ENCODE measurements at regions not wholly inside any gene's neighbourhood (a gene's known extent, or its start where the extent isn't known, plus 50 kb on each side); places are given as distances from the start of the nearest gene placed in this dataset.

GRCh38 chr2:122077771-122078170 lies 322.3 kb downstream of the TSN start:
- Histone ChIP-seq H3K4me2 (ENCODE audit: unreplicated experiment) (no peak overlapping the region), H2AFZ (no peak overlapping the region), H3K4me3 (no peak overlapping the region), H3K27me3 (replicated peaks; ENCODE audit: insufficient read depth) (no peaks in the 10 kb centered on the region), H3K79me2 (ENCODE audit: insufficient read depth) (no peaks in the 10 kb centered on the region), H3K9me2 (ENCODE audit: insufficient read depth) (no peaks in the 10 kb centered on the region), H3K9me3 (ENCODE audit: low read depth) (no peaks in the 10 kb centered on the region), H3F3A (ENCODE audit: insufficient read depth) (no peaks in the 10 kb centered on the region), H4K20me1 (ENCODE audit: insufficient read depth) (no peaks in the 10 kb centered on the region), H3K36me3 (ENCODE audit: low read depth) (no peaks in the 10 kb centered on the region), H3K4me1 (ENCODE audit: insufficient read depth) (peaks cover under 1% of the 10 kb centered on the region; the same call in 1 of the 2 replicates), H3K27ac (no peak overlapping the region), H3K9ac (no peak overlapping the region)
- no peak for TF ChIP-seq EZH2phosphoT487 (IDR thresholded peaks at IDR 0.05; ENCODE audit: insufficient read depth, low read depth)
- no peak for TF ChIP-seq EZH2 (IDR thresholded peaks at IDR 0.05; ENCODE audit: insufficient read depth, poor library complexity, severe bottlenecking)
- in situ Hi-C loops (cut with MboI) = no loop called here
- no peak for DNase-seq
- WGBS, 2 experiments (ENCODE audit: low coverage in 1 of 2, low lambda C conversion rate in 2 of 2, missing lambda C conversion rate in 2 of 2) = 69 to 70% methylated on average over 4 of the region's 4 CpGs

GRCh38 chr2:122078451-122078850 lies 323.0 kb downstream of the TSN start:
- TF ChIP-seq EZH2phosphoT487 (IDR thresholded peaks at IDR 0.05; ENCODE audit: insufficient read depth, low read depth) (no peak), EZH2 (IDR thresholded peaks at IDR 0.05; ENCODE audit: insufficient read depth, poor library complexity, severe bottlenecking) (no peak)
- Histone ChIP-seq H3K79me2 (ENCODE audit: insufficient read depth) (no peaks in the 10 kb centered on the region), H3K9me2 (ENCODE audit: insufficient read depth) (no peaks in the 10 kb centered on the region), H3K9me3 (ENCODE audit: low read depth) (no peaks in the 10 kb centered on the region), H3K9ac (no peak overlapping the region), H3K27ac (no peak overlapping the region), H3K4me1 (ENCODE audit: insufficient read depth) (no peaks in the 10 kb centered on the region), H3K36me3 (ENCODE audit: low read depth) (no peaks in the 10 kb centered on the region), H3K4me2 (ENCODE audit: unreplicated experiment) (no peak overlapping the region), H2AFZ (no peak overlapping the region), H3F3A (ENCODE audit: insufficient read depth) (no peaks in the 10 kb centered on the region), H3K27me3 (replicated peaks; ENCODE audit: insufficient read depth) (no peaks in the 10 kb centered on the region), H3K4me3 (no peak overlapping the region), H4K20me1 (ENCODE audit: insufficient read depth) (no peaks in the 10 kb centered on the region)
- WGBS, 2 experiments (ENCODE audit: low coverage in 1 of 2, low lambda C conversion rate in 2 of 2, missing lambda C conversion rate in 2 of 2) = 42 to 51% methylated on average over 3 of the region's 3 CpGs
- peak; percentile 40 for DNase-seq
- in situ Hi-C loops (cut with MboI) = no loop called here

- no peaks in the 10 kb centered on the region for H3K4me1 ChIP-seq (ENCODE audit: insufficient read depth)
- no peaks in the 10 kb centered on the region for H3K9me2 ChIP-seq (ENCODE audit: insufficient read depth)
- no peaks in the 10 kb centered on the region for H3K36me3 ChIP-seq (ENCODE audit: low read depth)
- H3K9ac ChIP-seq = no peak overlapping the region
- no peak overlapping the region for H2AFZ ChIP-seq
- H3K79me2 ChIP-seq (ENCODE audit: insufficient read depth) = no peaks in the 10 kb centered on the region
- H4K20me1 ChIP-seq (ENCODE audit: insufficient read depth) = no peaks in the 10 kb centered on the region
- no peak overlapping the region for H3K4me3 ChIP-seq
- no peaks in the 10 kb centered on the region for H3K9me3 ChIP-seq (ENCODE audit: low read depth)
- TF ChIP-seq EZH2phosphoT487 (IDR thresholded peaks at IDR 0.05; ENCODE audit: insufficient read depth, low read depth) (no peak), EZH2 (IDR thresholded peaks at IDR 0.05; ENCODE audit: insufficient read depth, poor library complexity, severe bottlenecking) (no peak)
- in situ Hi-C loops (cut with MboI) = no loop called here
- H3K27me3 ChIP-seq (replicated peaks; ENCODE audit: insufficient read depth) = no peaks in the 10 kb centered on the region
- no peak overlapping the region for H3K4me2 ChIP-seq (ENCODE audit: unreplicated experiment)
- no peak for DNase-seq
- no peaks in the 10 kb centered on the region for H3F3A ChIP-seq (ENCODE audit: insufficient read depth)
- H3K27ac ChIP-seq = no peak overlapping the region
- 60 to 67% methylated on average over 3 of the region's 3 CpGs for WGBS, 2 experiments (ENCODE audit: low coverage in 1 of 2, low lambda C conversion rate in 2 of 2, missing lambda C conversion rate in 2 of 2)
Observed at GRCh38 chr2:122079844-122080243, 324.4 kb downstream of the TSN start.

- no peak for TF ChIP-seq EZH2phosphoT487 (IDR thresholded peaks at IDR 0.05; ENCODE audit: insufficient read depth, low read depth)
- H3K4me3 ChIP-seq = no peak overlapping the region
- 57 to 63% methylated on average over 4 of the region's 4 CpGs for WGBS, 2 experiments (ENCODE audit: low coverage in 1 of 2, low lambda C conversion rate in 2 of 2, missing lambda C conversion rate in 2 of 2)
- no peaks in the 10 kb centered on the region for H3K79me2 ChIP-seq (ENCODE audit: insufficient read depth)
- no peak overlapping the region for H3K4me2 ChIP-seq (ENCODE audit: unreplicated experiment)
- H3K27me3 ChIP-seq (replicated peaks; ENCODE audit: insufficient read depth) = no peaks in the 10 kb centered on the region
- no peaks in the 10 kb centered on the region for H3F3A ChIP-seq (ENCODE audit: insufficient read depth)
- no peaks in the 10 kb centered on the region for H3K36me3 ChIP-seq (ENCODE audit: low read depth)
- H2AFZ ChIP-seq = no peak overlapping the region
- DNase-seq = no peak
- H4K20me1 ChIP-seq (ENCODE audit: insufficient read depth) = no peaks in the 10 kb centered on the region
- no peaks in the 10 kb centered on the region for H3K9me3 ChIP-seq (ENCODE audit: low read depth)
- H3K27ac ChIP-seq = no peak overlapping the region
- no peaks in the 10 kb centered on the region for H3K4me1 ChIP-seq (ENCODE audit: insufficient read depth)
- no peak overlapping the region for H3K9ac ChIP-seq
- no peaks in the 10 kb centered on the region for H3K9me2 ChIP-seq (ENCODE audit: insufficient read depth)
- in situ Hi-C loops (cut with MboI) = no loop called here
Observed at GRCh38 chr2:122080316-122080715, 324.9 kb downstream of the TSN start.

- Histone ChIP-seq H3K4me3 (no peak overlapping the region), H3K4me1 (ENCODE audit: insufficient read depth) (no peaks in the 10 kb centered on the region), H3F3A (ENCODE audit: insufficient read depth) (no peaks in the 10 kb centered on the region), H3K4me2 (ENCODE audit: unreplicated experiment) (no peak overlapping the region), H4K20me1 (ENCODE audit: insufficient read depth) (no peaks in the 10 kb centered on the region), H3K79me2 (ENCODE audit: insufficient read depth) (no peaks in the 10 kb centered on the region), H3K9me3 (ENCODE audit: low read depth) (no peaks in the 10 kb centered on the region), H3K9me2 (ENCODE audit: insufficient read depth) (no peaks in the 10 kb centered on the region), H3K27ac (no peak overlapping the region), H3K36me3 (ENCODE audit: low read depth) (no peaks in the 10 kb centered on the region), H3K9ac (no peak overlapping the region), H3K27me3 (replicated peaks; ENCODE audit: insufficient read depth) (no peaks in the 10 kb centered on the region), H2AFZ (no peak overlapping the region)
- in situ Hi-C loops (cut with MboI) = no loop called here
- 43 to 49% methylated on average over 2 of the region's 2 CpGs for WGBS, 2 experiments (ENCODE audit: low coverage in 1 of 2, low lambda C conversion rate in 2 of 2, missing lambda C conversion rate in 2 of 2)
- no peak for DNase-seq
- no peak for TF ChIP-seq EZH2 (IDR thresholded peaks at IDR 0.05; ENCODE audit: insufficient read depth, poor library complexity, severe bottlenecking)
- TF ChIP-seq EZH2phosphoT487 (IDR thresholded peaks at IDR 0.05; ENCODE audit: insufficient read depth, low read depth) = no peak
Observed at GRCh38 chr2:122080871-122081270, 325.4 kb downstream of the TSN start.
